ENCODE measurements at regions not wholly inside any gene's neighbourhood (a gene's known extent, or its start where the extent isn't known, plus 50 kb on each side); places are given as distances from the start of the nearest gene placed in this dataset.

DNA sequence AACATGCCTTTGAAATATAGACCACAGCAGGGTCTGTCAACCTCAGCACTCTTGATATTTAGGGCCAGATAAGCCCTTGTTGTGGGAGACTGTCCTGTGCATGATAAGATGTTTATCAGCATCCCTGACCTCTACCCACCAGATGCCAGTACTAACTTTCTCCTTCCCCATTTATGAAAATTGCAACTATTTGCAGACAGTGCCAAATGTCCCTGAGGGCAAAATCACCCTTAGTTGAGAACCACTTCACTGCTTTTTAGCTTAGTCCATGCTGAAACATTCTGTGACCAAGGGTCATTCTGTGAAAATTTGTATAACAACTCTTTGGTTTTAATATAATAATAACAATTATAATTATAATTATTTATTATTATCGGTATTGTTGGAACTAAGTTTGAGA, 1032.4 kb downstream of the MCTP2 start:
- TF ChIP-seq, protein P1, sequence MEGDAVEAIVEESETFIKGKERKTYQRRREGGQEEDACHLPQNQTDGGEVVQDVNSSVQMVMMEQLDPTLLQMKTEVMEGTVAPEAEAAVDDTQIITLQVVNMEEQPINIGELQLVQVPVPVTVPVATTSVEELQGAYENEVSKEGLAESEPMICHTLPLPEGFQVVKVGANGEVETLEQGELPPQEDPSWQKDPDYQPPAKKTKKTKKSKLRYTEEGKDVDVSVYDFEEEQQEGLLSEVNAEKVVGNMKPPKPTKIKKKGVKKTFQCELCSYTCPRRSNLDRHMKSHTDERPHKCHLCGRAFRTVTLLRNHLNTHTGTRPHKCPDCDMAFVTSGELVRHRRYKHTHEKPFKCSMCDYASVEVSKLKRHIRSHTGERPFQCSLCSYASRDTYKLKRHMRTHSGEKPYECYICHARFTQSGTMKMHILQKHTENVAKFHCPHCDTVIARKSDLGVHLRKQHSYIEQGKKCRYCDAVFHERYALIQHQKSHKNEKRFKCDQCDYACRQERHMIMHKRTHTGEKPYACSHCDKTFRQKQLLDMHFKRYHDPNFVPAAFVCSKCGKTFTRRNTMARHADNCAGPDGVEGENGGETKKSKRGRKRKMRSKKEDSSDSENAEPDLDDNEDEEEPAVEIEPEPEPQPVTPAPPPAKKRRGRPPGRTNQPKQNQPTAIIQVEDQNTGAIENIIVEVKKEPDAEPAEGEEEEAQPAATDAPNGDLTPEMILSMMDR (optimal IDR thresholded peaks at IDR 0.05 in 1 of 3, IDR thresholded peaks at IDR 0.05 in 1 of 3, conservative IDR thresholded peaks at IDR 0.05 in 1 of 3; ENCODE audit: extremely low read depth in 1 of 3, insufficient read depth in 2 of 3, low read length in 3 of 3): no peak
- no peak for TF ChIP-seq EZH2 (IDR thresholded peaks at IDR 0.05; ENCODE audit: low read length)

Data from keratinocyte (primary cell).